HG02588 (cell line): ENCODE measurements at regions not wholly inside any gene's neighbourhood (a gene's known extent, or its start where the extent isn't known, plus 50 kb on each side); places are given as distances from the start of the nearest gene placed in this dataset.
"Not testable (repeated sequence)": the region's sequence is repeated elsewhere in the genome, so short reads cannot be mapped to it uniquely, and the experiment has no call there.

Experiments used
- ATAC-seq: cut with Tn5 transposase; IDR thresholded peaks from one replicate; pipeline ENCODE4 v1.9.1; 2021; ENCODE audit warnings: mild to moderate bottlenecking, moderate library complexity; ENCODE audit not compliant: unreplicated experiment

DNA sequence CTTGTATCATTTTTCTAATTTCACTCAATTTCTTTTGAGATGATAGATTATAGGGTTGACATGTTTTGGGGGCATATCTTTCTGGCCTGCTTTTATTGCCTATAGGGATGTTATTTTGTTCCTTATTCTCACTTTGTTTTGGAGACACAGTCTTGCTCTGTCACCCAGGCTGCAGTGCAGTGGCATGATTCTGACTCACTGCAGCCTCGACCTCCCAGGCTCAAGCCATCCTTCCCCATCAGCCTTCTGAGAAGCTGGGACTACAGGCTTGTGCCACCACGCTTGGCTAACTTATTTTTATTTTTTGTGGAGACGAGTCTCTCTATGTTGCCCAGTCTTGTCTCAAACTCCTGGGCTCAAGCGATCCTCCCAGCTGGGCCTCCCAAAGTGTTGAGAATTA is 72.8 kb upstream of the FAN1 start:
- ATAC-seq, result no peak

GRCh38 chr15:30833379-30833778 is 70.3 kb upstream of the FAN1 start:
- not testable (repeated sequence) for ATAC-seq

- not testable (repeated sequence) for ATAC-seq
Observed at GRCh38 chr15:30841639-30842038, 62.1 kb upstream of the FAN1 start.

GRCh38 chr15:30842798-30843472 is 60.8 kb upstream of the FAN1 start:
- peak; percentile 89 for ATAC-seq

- ATAC-seq, result not testable (repeated sequence)
Observed at GRCh38 chr15:30845536-30845935, 58.2 kb upstream of the FAN1 start.
